ENCODE measurements at regions not wholly inside any gene's neighbourhood (a gene's known extent, or its start where the extent isn't known, plus 50 kb on each side); places are given as distances from the start of the nearest gene placed in this dataset.
"Not testable (repeated sequence)": the region's sequence is repeated elsewhere in the genome, so short reads cannot be mapped to it uniquely, and the experiment has no call there.

GRCh38 chr1:234891427-234891826 lies 237.2 kb downstream of the TOMM20 start:
- H3K4me3 ChIP-seq (ENCODE audit: control insufficient read depth, low read depth, low read length), result no peak overlapping the region
- TF ChIP-seq CTCF (conservative IDR thresholded peaks at IDR 0.05; ENCODE audit: control insufficient read depth, insufficient read depth, low read depth, low read length), result no peak
- DNase-seq (ENCODE audit: low read depth), result no peak

- no peak for TF ChIP-seq CTCF (conservative IDR thresholded peaks at IDR 0.05; ENCODE audit: control insufficient read depth, insufficient read depth, low read depth, low read length)
- no peak overlapping the region for H3K4me3 ChIP-seq (ENCODE audit: control insufficient read depth, low read depth, low read length)
- no peak for DNase-seq (ENCODE audit: low read depth)
Observed at GRCh38 chr1:234889643-234890042, 239.0 kb downstream of the TOMM20 start.

- not testable (repeated sequence) for H3K4me3 ChIP-seq (ENCODE audit: control insufficient read depth, low read depth, low read length); DNase-seq (ENCODE audit: low read depth)
Observed at GRCh38 chr1:234888247-234888646, 240.4 kb downstream of the TOMM20 start.

- no peak overlapping the region for H3K4me3 ChIP-seq (ENCODE audit: control insufficient read depth, low read depth, low read length)
- no peak for TF ChIP-seq CTCF (conservative IDR thresholded peaks at IDR 0.05; ENCODE audit: control insufficient read depth, insufficient read depth, low read depth, low read length)
- peak; percentile 82 for DNase-seq (ENCODE audit: low read depth)
Observed at GRCh38 chr1:234887016-234887900, 241.4 kb downstream of the TOMM20 start.

- H3K4me3 ChIP-seq (ENCODE audit: control insufficient read depth, low read depth, low read length), result no peak overlapping the region
- peak; percentile 81 for DNase-seq (ENCODE audit: low read depth)
Observed at GRCh38 chr1:234886081-234886984, 242.3 kb downstream of the TOMM20 start.

GRCh38 chr1:234885601-234886000 lies 243.0 kb downstream of the TOMM20 start:
- TF ChIP-seq CTCF (conservative IDR thresholded peaks at IDR 0.05; ENCODE audit: control insufficient read depth, insufficient read depth, low read depth, low read length), result no peak
- DNase-seq (ENCODE audit: low read depth), result no peak
- no peak overlapping the region for H3K4me3 ChIP-seq (ENCODE audit: control insufficient read depth, low read depth, low read length)

More at GRCh38 chr1:234886081-234886984, 242.3 kb downstream of the TOMM20 start:
- no peak for TF ChIP-seq CTCF (conservative IDR thresholded peaks at IDR 0.05; ENCODE audit: control insufficient read depth, insufficient read depth, low read depth, low read length)

GRCh38 chr1:234884701-234885100 lies 243.9 kb downstream of the TOMM20 start:
- no peak for DNase-seq (ENCODE audit: low read depth)
- no peak for TF ChIP-seq CTCF (conservative IDR thresholded peaks at IDR 0.05; ENCODE audit: control insufficient read depth, insufficient read depth, low read depth, low read length)
- H3K4me3 ChIP-seq (ENCODE audit: control insufficient read depth, low read depth, low read length), result no peak overlapping the region

Measured in fibroblast of mammary gland (primary cell).